ENCODE measurements at regions not wholly inside any gene's neighbourhood (a gene's known extent, or its start where the extent isn't known, plus 50 kb on each side); places are given as distances from the start of the nearest gene placed in this dataset.

GRCh38 chr17:69706127-69706526, 291.6 kb downstream of the MAP2K6 start:
- H3K27me3 ChIP-seq (ENCODE audit: control insufficient read depth, insufficient read depth, low read length): no peaks in the 10 kb centered on the region
- H3K4me2 ChIP-seq (ENCODE audit: low read length): no peak overlapping the region
- no peaks in the 10 kb centered on the region for H3K4me1 ChIP-seq (ENCODE audit: control insufficient read depth, insufficient read depth, low read length)
- no peaks in the 10 kb centered on the region for H3K9me3 ChIP-seq (replicated peaks; ENCODE audit: low read length)
- H3K9ac ChIP-seq (ENCODE audit: low read depth, low read length): no peak overlapping the region
- H3K4me3 ChIP-seq (ENCODE audit: low read length): no peak overlapping the region
- H3K36me3 ChIP-seq (ENCODE audit: insufficient read depth, low read length): no peaks in the 10 kb centered on the region

- no peaks in the 10 kb centered on the region for H3K27me3 ChIP-seq (ENCODE audit: control insufficient read depth, insufficient read depth, low read length)
- H3K4me1 ChIP-seq (ENCODE audit: control insufficient read depth, insufficient read depth, low read length): no peaks in the 10 kb centered on the region
- H3K4me2 ChIP-seq (ENCODE audit: low read length): no peak overlapping the region
- no peak overlapping the region for H3K9ac ChIP-seq (ENCODE audit: low read depth, low read length)
- no peak overlapping the region for H3K4me3 ChIP-seq (ENCODE audit: low read length)
- no peaks in the 10 kb centered on the region for H3K9me3 ChIP-seq (replicated peaks; ENCODE audit: low read length)
- H3K36me3 ChIP-seq (ENCODE audit: insufficient read depth, low read length): no peaks in the 10 kb centered on the region
These were observed 294.9 kb downstream of the MAP2K6 start for GRCh38 chr17:69709441-69709840.

- no peak overlapping the region for H3K4me3 ChIP-seq (ENCODE audit: low read length)
- no peaks in the 10 kb centered on the region for H3K9me3 ChIP-seq (replicated peaks; ENCODE audit: low read length)
- no peaks in the 10 kb centered on the region for H3K27me3 ChIP-seq (ENCODE audit: control insufficient read depth, insufficient read depth, low read length)
- no peak overlapping the region for H3K9ac ChIP-seq (ENCODE audit: low read depth, low read length)
- H3K36me3 ChIP-seq (ENCODE audit: insufficient read depth, low read length): no peaks in the 10 kb centered on the region
- H3K4me1 ChIP-seq (ENCODE audit: control insufficient read depth, insufficient read depth, low read length): no peaks in the 10 kb centered on the region
- H3K4me2 ChIP-seq (ENCODE audit: low read length): no peak overlapping the region
These were observed 296.4 kb downstream of the MAP2K6 start for GRCh38 chr17:69710926-69711325.

- Histone ChIP-seq H3K9ac (ENCODE audit: low read depth, low read length) (no peak overlapping the region), H3K36me3 (ENCODE audit: insufficient read depth, low read length) (no peaks in the 10 kb centered on the region), H3K4me1 (ENCODE audit: control insufficient read depth, insufficient read depth, low read length) (no peaks in the 10 kb centered on the region), H3K27me3 (ENCODE audit: control insufficient read depth, insufficient read depth, low read length) (no peaks in the 10 kb centered on the region), H3K4me2 (ENCODE audit: low read length) (no peak overlapping the region), H3K4me3 (ENCODE audit: low read length) (no peak overlapping the region), H3K9me3 (replicated peaks; ENCODE audit: low read length) (no peaks in the 10 kb centered on the region)
These were observed 297.0 kb downstream of the MAP2K6 start for GRCh38 chr17:69711541-69711940.

GRCh38 chr17:69712801-69713311, 298.4 kb downstream of the MAP2K6 start:
- no peak overlapping the region for H3K9ac ChIP-seq (ENCODE audit: low read depth, low read length)
- no peak overlapping the region for H3K4me2 ChIP-seq (ENCODE audit: low read length)
- no peaks in the 10 kb centered on the region for H3K27me3 ChIP-seq (ENCODE audit: control insufficient read depth, insufficient read depth, low read length)
- H3K36me3 ChIP-seq (ENCODE audit: insufficient read depth, low read length): no peaks in the 10 kb centered on the region
- H3K4me3 ChIP-seq (ENCODE audit: low read length): no peak overlapping the region
- H3K4me1 ChIP-seq (ENCODE audit: control insufficient read depth, insufficient read depth, low read length): no peaks in the 10 kb centered on the region
- H3K9me3 ChIP-seq (replicated peaks; ENCODE audit: low read length): no peaks in the 10 kb centered on the region

- no peak overlapping the region for H3K4me3 ChIP-seq (ENCODE audit: low read length)
- no peaks in the 10 kb centered on the region for H3K27me3 ChIP-seq (ENCODE audit: control insufficient read depth, insufficient read depth, low read length)
- H3K36me3 ChIP-seq (ENCODE audit: insufficient read depth, low read length): no peaks in the 10 kb centered on the region
- H3K9me3 ChIP-seq (replicated peaks; ENCODE audit: low read length): no peaks in the 10 kb centered on the region
- no peak overlapping the region for H3K4me2 ChIP-seq (ENCODE audit: low read length)
- no peak overlapping the region for H3K9ac ChIP-seq (ENCODE audit: low read depth, low read length)
- H3K4me1 ChIP-seq (ENCODE audit: control insufficient read depth, insufficient read depth, low read length): no peaks in the 10 kb centered on the region
These were observed 299.3 kb downstream of the MAP2K6 start for GRCh38 chr17:69713815-69714214.

- Histone ChIP-seq H3K36me3 (ENCODE audit: insufficient read depth, low read length) (no peaks in the 10 kb centered on the region), H3K4me2 (ENCODE audit: low read length) (no peak overlapping the region), H3K9me3 (replicated peaks; ENCODE audit: low read length) (no peaks in the 10 kb centered on the region), H3K27me3 (ENCODE audit: control insufficient read depth, insufficient read depth, low read length) (no peaks in the 10 kb centered on the region), H3K9ac (ENCODE audit: low read depth, low read length) (no peak overlapping the region), H3K4me1 (ENCODE audit: control insufficient read depth, insufficient read depth, low read length) (no peaks in the 10 kb centered on the region), H3K4me3 (ENCODE audit: low read length) (no peak overlapping the region)
These were observed 300.2 kb downstream of the MAP2K6 start for GRCh38 chr17:69714669-69715068.

- H3K36me3 ChIP-seq (ENCODE audit: insufficient read depth, low read length): no peaks in the 10 kb centered on the region
- no peaks in the 10 kb centered on the region for H3K27me3 ChIP-seq (ENCODE audit: control insufficient read depth, insufficient read depth, low read length)
- no peaks in the 10 kb centered on the region for H3K9me3 ChIP-seq (replicated peaks; ENCODE audit: low read length)
- no peak overlapping the region for H3K4me3 ChIP-seq (ENCODE audit: low read length)
- no peak overlapping the region for H3K9ac ChIP-seq (ENCODE audit: low read depth, low read length)
- no peak overlapping the region for H3K4me2 ChIP-seq (ENCODE audit: low read length)
- no peaks in the 10 kb centered on the region for H3K4me1 ChIP-seq (ENCODE audit: control insufficient read depth, insufficient read depth, low read length)
These were observed 301.2 kb downstream of the MAP2K6 start for GRCh38 chr17:69715656-69716055.

- no peaks in the 10 kb centered on the region for H3K9me3 ChIP-seq (replicated peaks; ENCODE audit: low read length)
- no peak overlapping the region for H3K4me3 ChIP-seq (ENCODE audit: low read length)
These were observed 302.1 kb downstream of the MAP2K6 start for GRCh38 chr17:69716556-69716955.

GRCh38 chr17:69717214-69717613, 302.7 kb downstream of the MAP2K6 start:
- Histone ChIP-seq H3K4me3 (ENCODE audit: low read length) (no peak overlapping the region), H3K4me1 (ENCODE audit: control insufficient read depth, insufficient read depth, low read length) (no peaks in the 10 kb centered on the region), H3K36me3 (ENCODE audit: insufficient read depth, low read length) (no peaks in the 10 kb centered on the region)

More at GRCh38 chr17:69716556-69716955, 302.1 kb downstream of the MAP2K6 start:
- Histone ChIP-seq H3K9ac (ENCODE audit: low read depth, low read length) (no peak overlapping the region), H3K36me3 (ENCODE audit: insufficient read depth, low read length) (no peaks in the 10 kb centered on the region), H3K27me3 (ENCODE audit: control insufficient read depth, insufficient read depth, low read length) (no peaks in the 10 kb centered on the region), H3K4me1 (ENCODE audit: control insufficient read depth, insufficient read depth, low read length) (no peaks in the 10 kb centered on the region), H3K4me2 (ENCODE audit: low read length) (no peak overlapping the region)

GRCh38 chr17:69717819-69718218, 303.3 kb downstream of the MAP2K6 start:
- Histone ChIP-seq H3K27me3 (ENCODE audit: control insufficient read depth, insufficient read depth, low read length) (no peaks in the 10 kb centered on the region), H3K36me3 (ENCODE audit: insufficient read depth, low read length) (no peaks in the 10 kb centered on the region), H3K4me1 (ENCODE audit: control insufficient read depth, insufficient read depth, low read length) (no peaks in the 10 kb centered on the region), H3K9me3 (replicated peaks; ENCODE audit: low read length) (no peaks in the 10 kb centered on the region), H3K4me2 (ENCODE audit: low read length) (no peak overlapping the region), H3K4me3 (ENCODE audit: low read length) (no peak overlapping the region), H3K9ac (ENCODE audit: low read depth, low read length) (no peak overlapping the region)

More at GRCh38 chr17:69717214-69717613, 302.7 kb downstream of the MAP2K6 start:
- Histone ChIP-seq H3K9ac (ENCODE audit: low read depth, low read length) (no peak overlapping the region), H3K9me3 (replicated peaks; ENCODE audit: low read length) (no peaks in the 10 kb centered on the region), H3K27me3 (ENCODE audit: control insufficient read depth, insufficient read depth, low read length) (no peaks in the 10 kb centered on the region), H3K4me2 (ENCODE audit: low read length) (no peak overlapping the region)

- Histone ChIP-seq H3K4me2 (ENCODE audit: low read length) (no peak overlapping the region), H3K4me1 (ENCODE audit: control insufficient read depth, insufficient read depth, low read length) (no peaks in the 10 kb centered on the region), H3K27me3 (ENCODE audit: control insufficient read depth, insufficient read depth, low read length) (no peaks in the 10 kb centered on the region), H3K9ac (ENCODE audit: low read depth, low read length) (no peak overlapping the region), H3K4me3 (ENCODE audit: low read length) (no peak overlapping the region), H3K9me3 (replicated peaks; ENCODE audit: low read length) (no peaks in the 10 kb centered on the region), H3K36me3 (ENCODE audit: insufficient read depth, low read length) (no peaks in the 10 kb centered on the region)
These were observed 305.1 kb downstream of the MAP2K6 start for GRCh38 chr17:69719474-69720048.
